A673 (cell line): ENCODE measurements at regions not wholly inside any gene's neighbourhood (a gene's known extent, or its start where the extent isn't known, plus 50 kb on each side); places are given as distances from the start of the nearest gene placed in this dataset.

Source experiments
- BruUV-seq: library from RNA; stranded (reverse); fragments of 400-500 nt; replicated peaks from 2 replicates; lab custom pipeline; 2021; lab: Mats Ljungman, UMichigan
- CTCF ChIA-PET: fragments of 300-600 bp; sonication (Branson Sonifier 250); formaldehyde crosslinking; loops from one replicate; lab custom pipeline; 2022; ENCODE audit warnings: antibody characterized with exemption; lab: Charles Lee
- POLR2A ChIA-PET: fragments of 300-600 bp; sonication (Branson Sonifier 250); formaldehyde crosslinking; loops from one replicate; lab custom pipeline; 2022; ENCODE audit warnings: antibody characterized with exemption; ENCODE audit not compliant: low non-redundant PET; lab: Charles Lee
- DNase-seq: peaks from one replicate; pipeline ENCODE4 v3.0.0-alpha.2; 2015; ENCODE audit warnings: low spot score
- H3K27ac ChIP-seq: fragments of 200-600 bp; sonication (generic); 2 replicates; pipeline ENCODE4 v1.5.1; 2016; ENCODE audit warnings: mixed run types, low read depth, mild to moderate bottlenecking, mixed read lengths, antibody characterized with exemption, low read length; ENCODE audit not compliant: poor library complexity, severe bottlenecking
- H3K27me3 ChIP-seq: fragments of 200-600 bp; sonication (generic); replicated peaks from 2 replicates; pipeline ENCODE4 v1.6.1; 2017; ENCODE audit warnings: mixed run types, low read depth, mild to moderate bottlenecking, mixed read lengths, antibody characterized with exemption, low read length; ENCODE audit not compliant: insufficient read depth, poor library complexity
- H3K36me3 ChIP-seq: fragments of 200-600 bp; sonication (generic); 2 replicates; pipeline ENCODE4 v1.6.1; 2016; ENCODE audit warnings: mixed run types, mild to moderate bottlenecking, mixed read lengths, antibody characterized with exemption, low read length; ENCODE audit not compliant: insufficient read depth, poor library complexity, severe bottlenecking
- H3K4me1 ChIP-seq: fragments of 200-600 bp; sonication (generic); 2 replicates; pipeline ENCODE4 v1.6.1; 2017; ENCODE audit warnings: mixed run types, mild to moderate bottlenecking, mixed read lengths, antibody characterized with exemption, low read length; ENCODE audit not compliant: insufficient read depth, poor library complexity, severe bottlenecking
- H3K4me3 ChIP-seq: fragments of 200-600 bp; sonication (generic); 2 replicates; pipeline ENCODE4 v1.5.1; 2016; ENCODE audit warnings: low read depth, mixed run types, mild to moderate bottlenecking, mixed read lengths, low read length; ENCODE audit not compliant: poor library complexity, severe bottlenecking
- H3K9me3 ChIP-seq: fragments of 200-600 bp; sonication (generic); 2 replicates; pipeline ENCODE4 v1.6.1; 2016; ENCODE audit warnings: mixed run types, low read depth, mild to moderate bottlenecking, mixed read lengths, antibody characterized with exemption, low read length; ENCODE audit not compliant: poor library complexity, severe bottlenecking
- EZH2 ChIP-seq: fragments of 200-600 bp; sonication (generic); IDR thresholded peaks from 2 replicates; pipeline ENCODE4 v1.6.1; 2017; ENCODE audit warnings: borderline replicate concordance, low read depth, mild to moderate bottlenecking, mixed read lengths, antibody characterized with exemption, low read length; ENCODE audit not compliant: poor library complexity, severe bottlenecking
- intact Hi-C: fragments of 100-400 bp; cut with micrococcal nuclease; formaldehyde crosslinking; loops from one replicate; pipeline ENCODE4 v1.10.0; 2022; ENCODE audit not compliant: unreplicated experiment
- TF ChIP-seq, protein P1 (sequence below): fragments of 300-800, 200-600 bp; sonication (generic); conservative IDR thresholded peaks from 2 replicates; pipeline ENCODE4 v1.5.1; 2017; ENCODE audit warnings: low read depth, mild to moderate bottlenecking, antibody characterized with exemption, low read length, moderate library complexity, mixed read lengths

GRCh38 chr14:39766397-39767000 is 334.3 kb upstream of the FBXO33 start:
- intact Hi-C loops = no loop called here
- H3K27ac ChIP-seq = no peak overlapping the region
- H3K4me3 ChIP-seq = no peak overlapping the region
- no peaks in the 10 kb centered on the region for H3K27me3 ChIP-seq
- TF ChIP-seq, protein P1, sequence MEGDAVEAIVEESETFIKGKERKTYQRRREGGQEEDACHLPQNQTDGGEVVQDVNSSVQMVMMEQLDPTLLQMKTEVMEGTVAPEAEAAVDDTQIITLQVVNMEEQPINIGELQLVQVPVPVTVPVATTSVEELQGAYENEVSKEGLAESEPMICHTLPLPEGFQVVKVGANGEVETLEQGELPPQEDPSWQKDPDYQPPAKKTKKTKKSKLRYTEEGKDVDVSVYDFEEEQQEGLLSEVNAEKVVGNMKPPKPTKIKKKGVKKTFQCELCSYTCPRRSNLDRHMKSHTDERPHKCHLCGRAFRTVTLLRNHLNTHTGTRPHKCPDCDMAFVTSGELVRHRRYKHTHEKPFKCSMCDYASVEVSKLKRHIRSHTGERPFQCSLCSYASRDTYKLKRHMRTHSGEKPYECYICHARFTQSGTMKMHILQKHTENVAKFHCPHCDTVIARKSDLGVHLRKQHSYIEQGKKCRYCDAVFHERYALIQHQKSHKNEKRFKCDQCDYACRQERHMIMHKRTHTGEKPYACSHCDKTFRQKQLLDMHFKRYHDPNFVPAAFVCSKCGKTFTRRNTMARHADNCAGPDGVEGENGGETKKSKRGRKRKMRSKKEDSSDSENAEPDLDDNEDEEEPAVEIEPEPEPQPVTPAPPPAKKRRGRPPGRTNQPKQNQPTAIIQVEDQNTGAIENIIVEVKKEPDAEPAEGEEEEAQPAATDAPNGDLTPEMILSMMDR = no peak
- TF ChIP-seq EZH2 = no peak
- ChIA-PET CTCF (no interaction called here), POLR2A (no interaction called here)
- no peak for DNase-seq
- no peaks in the 10 kb centered on the region for H3K36me3 ChIP-seq
- no peaks in the 10 kb centered on the region for H3K4me1 ChIP-seq
- no peaks in the 10 kb centered on the region for H3K9me3 ChIP-seq
- BruUV-seq = no TSS peak

DNA sequence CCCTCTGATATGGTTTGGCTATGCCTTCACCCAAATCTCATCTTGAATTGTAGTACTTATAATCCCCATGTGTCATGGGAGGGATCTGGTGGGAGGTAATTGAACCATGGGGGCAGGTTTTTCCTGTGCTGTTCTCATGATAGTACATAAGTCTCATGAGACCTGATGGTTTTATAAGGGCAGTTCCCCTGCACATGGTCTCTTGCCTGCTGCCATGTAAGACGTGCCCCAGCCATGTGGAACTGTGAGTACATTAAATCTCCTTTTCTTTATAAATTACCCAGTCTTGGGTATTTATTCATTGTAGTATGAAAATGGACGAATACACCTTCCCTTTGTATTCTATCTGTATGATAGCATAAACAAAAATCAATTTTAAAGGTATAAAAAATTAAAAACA is 333.4 kb upstream of the FBXO33 start:
- CTCF ChIA-PET = no interaction called here
- Histone ChIP-seq H3K9me3 (no peaks in the 10 kb centered on the region), H3K4me3 (no peak overlapping the region), H3K4me1 (no peaks in the 10 kb centered on the region), H3K27ac (no peak overlapping the region), H3K36me3 (no peaks in the 10 kb centered on the region), H3K27me3 (no peaks in the 10 kb centered on the region)
- intact Hi-C loops = no loop called here
- POLR2A ChIA-PET = no interaction called here
- BruUV-seq = no TSS peak
- TF ChIP-seq EZH2 = no peak
- TF ChIP-seq, protein P1 = no peak
- no peak for DNase-seq

GRCh38 chr14:39763402-39763890 is 331.2 kb upstream of the FBXO33 start:
- H3K27me3 ChIP-seq = no peaks in the 10 kb centered on the region
- no TSS peak for BruUV-seq
- intact Hi-C loops = no loop called here
- CTCF ChIA-PET = no interaction called here
- H3K27ac ChIP-seq = no peak overlapping the region
- no peak overlapping the region for H3K4me3 ChIP-seq
- H3K9me3 ChIP-seq = no peaks in the 10 kb centered on the region
- POLR2A ChIA-PET = no interaction called here
- H3K36me3 ChIP-seq = no peaks in the 10 kb centered on the region
- TF ChIP-seq, protein P1 = no peak
- TF ChIP-seq EZH2 = no peak
- no peak for DNase-seq
- no peaks in the 10 kb centered on the region for H3K4me1 ChIP-seq
